Activated CD4-positive, alpha-beta T cell treated with anti-CD3 and anti-CD28 coated beads, Interleukin-2, amount 10 ng/mL, durations not matched to agents 7 days and 5 days (primary cell): ENCODE measurements at regions not wholly inside any gene's neighbourhood (a gene's known extent, or its start where the extent isn't known, plus 50 kb on each side); places are given as distances from the start of the nearest gene placed in this dataset.

Experiments used
- CTCF ChIA-PET: fragments of 350-600 bp; sonication (Branson Sonifier 250); formaldehyde crosslinking; loops from one replicate; lab custom pipeline; 2021; ENCODE audit warnings: antibody characterized with exemption; lab: Charles Lee
- POLR2A ChIA-PET: fragments of 350-600 bp; sonication (Branson Sonifier 250); formaldehyde crosslinking; loops from one replicate; lab custom pipeline; 2021; ENCODE audit warnings: antibody characterized with exemption; lab: Charles Lee
- DNase-seq: peaks from one replicate; pipeline ENCODE4 v3.0.0-alpha.2; 2020
- H3K27ac Mint-ChIP-seq: one replicate; pipeline ENCODE4 v1.8.0; 2021; ENCODE audit warnings: mild to moderate bottlenecking, moderate library complexity, mixed read lengths
- H3K27me3 Mint-ChIP-seq: one replicate; pipeline ENCODE4 v1.8.0; 2021; ENCODE audit warnings: mixed read lengths
- H3K36me3 Mint-ChIP-seq: one replicate; pipeline ENCODE4 v1.8.0; 2021; ENCODE audit warnings: low read depth, mixed read lengths
- H3K4me1 Mint-ChIP-seq: one replicate; pipeline ENCODE4 v1.8.0; 2021; ENCODE audit warnings: mixed read lengths
- H3K4me3 Mint-ChIP-seq: one replicate; pipeline ENCODE4 v1.8.0; 2021; ENCODE audit warnings: mild to moderate bottlenecking, moderate library complexity, mixed read lengths
- H3K9me3 Mint-ChIP-seq: one replicate; pipeline ENCODE4 v1.8.0; 2021; ENCODE audit warnings: mixed read lengths

DNA sequence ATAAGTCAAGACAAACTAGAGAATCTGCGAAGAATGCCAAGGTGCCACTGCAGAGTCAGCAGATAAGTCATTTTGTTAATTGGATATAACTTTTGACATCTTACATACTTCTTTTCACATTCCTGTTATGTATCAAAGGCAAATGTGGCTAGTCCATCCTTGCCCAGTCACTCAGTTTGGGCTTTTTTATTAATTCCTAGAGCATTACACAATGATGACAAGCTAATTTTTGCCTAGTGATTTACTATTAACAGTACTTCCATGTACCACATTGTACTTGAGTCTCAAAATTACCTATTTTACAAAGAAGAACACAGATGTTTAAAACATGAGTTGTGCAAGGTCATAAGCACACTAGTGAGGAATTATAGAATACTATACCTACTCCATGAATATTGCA lies 680.8 kb downstream of the DNAH5 start:
- CTCF ChIA-PET, result no interaction called here
- Mint-ChIP-seq H3K4me3 (no peak overlapping the region), H3K9me3 (peaks cover 5% of the 10 kb centered on the region), H3K36me3 (no peaks in the 10 kb centered on the region), H3K27me3 (no peaks in the 10 kb centered on the region), H3K27ac (no peak overlapping the region), H3K4me1 (no peaks in the 10 kb centered on the region)
- no peak for DNase-seq
- POLR2A ChIA-PET, result no interaction called here

DNA sequence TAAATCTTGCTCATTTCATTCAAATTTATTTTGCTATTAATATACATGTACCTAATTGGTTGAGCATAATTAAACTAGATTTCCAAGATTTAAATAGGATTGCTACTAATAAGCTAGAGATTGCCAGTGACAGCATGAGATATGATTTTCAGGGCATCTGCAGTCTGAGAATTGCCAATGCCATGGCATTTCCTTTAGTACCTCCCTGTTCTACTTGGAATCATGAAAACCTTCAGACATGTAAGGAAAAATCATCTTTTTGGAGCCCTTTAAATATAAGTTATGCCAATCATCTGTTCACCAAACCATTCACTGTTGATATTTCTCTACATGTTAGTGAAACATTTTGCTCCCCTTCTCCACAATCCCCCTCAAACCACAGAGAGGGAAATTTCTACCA lies 691.4 kb downstream of the DNAH5 start:
- Mint-ChIP-seq H3K4me3 (no peak overlapping the region), H3K27me3 (no peaks in the 10 kb centered on the region), H3K4me1 (no peaks in the 10 kb centered on the region), H3K27ac (no peak overlapping the region), H3K9me3 (peaks cover 3% of the 10 kb centered on the region), H3K36me3 (no peaks in the 10 kb centered on the region)
- no peak for DNase-seq
- ChIA-PET CTCF (no interaction called here), POLR2A (no interaction called here)

DNA sequence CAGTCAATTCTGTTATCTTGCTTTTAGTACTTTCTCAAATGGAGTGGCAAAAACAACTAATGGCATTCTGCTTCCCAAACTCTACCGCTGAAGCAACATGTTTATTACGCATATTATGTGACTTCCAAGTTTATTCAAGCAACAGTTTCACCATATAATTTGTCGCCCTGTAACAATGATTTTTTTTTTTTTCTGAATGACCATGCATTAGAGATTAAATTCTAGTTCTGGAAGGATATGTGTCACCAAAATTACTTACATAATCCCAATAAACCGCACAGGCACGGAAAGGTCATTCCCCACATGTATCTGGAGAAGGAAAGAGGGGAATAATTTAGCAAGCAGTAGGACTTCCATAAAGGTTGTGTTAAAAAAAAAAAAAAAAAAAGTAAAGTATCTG lies 691.8 kb downstream of the DNAH5 start:
- Mint-ChIP-seq H3K4me3 (no peak overlapping the region), H3K4me1 (no peaks in the 10 kb centered on the region), H3K36me3 (no peaks in the 10 kb centered on the region), H3K27me3 (no peaks in the 10 kb centered on the region), H3K27ac (no peak overlapping the region), H3K9me3 (peaks cover 3% of the 10 kb centered on the region)
- ChIA-PET POLR2A (no interaction called here), CTCF (no interaction called here)
- DNase-seq, result no peak

DNA sequence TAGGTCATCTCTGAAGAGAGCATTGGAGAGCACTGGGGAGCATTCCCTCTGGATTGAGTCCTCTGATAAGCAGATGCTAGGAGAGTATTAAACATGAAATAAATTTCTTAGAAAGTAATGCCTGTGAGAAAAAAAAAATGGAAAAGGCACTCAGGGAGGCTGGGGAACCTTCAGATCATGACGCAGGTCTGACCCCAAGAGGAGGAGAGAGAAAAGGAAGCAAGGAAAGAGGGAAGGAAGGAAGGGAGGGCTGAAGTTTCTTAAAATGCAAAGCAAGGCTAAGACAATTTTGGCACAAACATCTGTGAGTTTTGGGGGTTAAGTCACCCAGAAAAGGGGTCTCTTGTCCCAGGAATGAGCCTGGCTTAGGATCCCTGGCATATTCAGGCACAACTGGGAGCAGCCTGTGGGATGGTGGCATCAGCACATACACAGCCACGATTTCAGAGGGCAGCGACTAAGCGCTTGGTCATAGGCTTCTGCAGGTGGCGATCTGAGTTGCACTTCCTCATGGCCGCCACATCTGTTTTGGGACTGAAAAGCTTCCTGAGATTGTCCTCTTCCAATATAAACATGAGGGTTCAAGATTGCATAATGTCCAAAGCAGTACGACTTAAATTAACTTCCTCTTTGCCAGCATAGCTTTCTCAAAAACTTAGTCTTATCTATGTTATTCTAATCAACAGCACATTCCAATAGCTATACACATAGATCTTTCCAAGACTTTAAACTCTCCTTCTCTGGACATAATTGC lies 692.7 kb downstream of the DNAH5 start:
- H3K27ac Mint-ChIP-seq, result no peak overlapping the region
- ChIA-PET CTCF (no interaction called here), POLR2A (no interaction called here)
- peaks cover 3% of the 10 kb centered on the region for H3K9me3 Mint-ChIP-seq
- no peak overlapping the region for H3K4me3 Mint-ChIP-seq
- H3K36me3 Mint-ChIP-seq, result no peaks in the 10 kb centered on the region
- no peaks in the 10 kb centered on the region for H3K27me3 Mint-ChIP-seq
- no peaks in the 10 kb centered on the region for H3K4me1 Mint-ChIP-seq
- DNase-seq, result no peak

DNA sequence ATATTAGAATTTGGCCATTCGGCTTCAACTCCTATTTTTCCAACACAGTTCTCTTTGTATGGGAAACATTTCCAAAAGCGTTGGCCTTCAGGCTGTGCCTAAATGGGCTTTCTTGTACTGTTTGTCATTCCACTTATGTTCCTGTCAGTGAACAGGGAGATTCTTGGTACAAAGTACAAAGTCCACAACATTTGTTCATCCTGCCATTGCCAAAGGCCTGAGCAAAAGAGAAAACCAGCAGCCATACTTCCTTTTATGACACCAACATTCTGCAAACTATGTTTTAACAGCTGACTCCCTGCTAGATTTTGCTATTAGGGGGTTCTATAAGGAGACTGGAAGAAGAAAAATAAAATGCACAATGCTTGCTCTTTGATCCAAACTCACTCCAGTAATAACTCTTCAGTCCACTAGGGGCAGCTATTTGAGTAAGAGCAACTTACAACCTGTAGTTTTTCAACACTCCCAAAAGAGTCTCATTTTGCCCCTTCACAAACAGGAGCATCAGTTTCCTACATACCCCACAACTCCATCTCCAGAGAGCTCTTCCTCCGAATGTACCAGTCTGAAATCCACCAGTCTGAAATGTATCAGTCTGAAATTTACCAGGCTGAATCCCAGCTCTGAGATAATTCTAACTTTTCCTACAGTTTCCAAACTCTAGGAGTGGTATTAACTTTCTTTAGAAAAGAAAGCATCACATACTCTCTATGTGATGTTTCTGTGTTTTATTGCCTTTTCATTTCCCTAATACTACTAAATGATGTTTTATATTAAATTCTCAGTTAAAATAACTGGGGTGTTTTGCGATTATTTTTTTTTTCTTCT lies 693.8 kb downstream of the DNAH5 start:
- no peak overlapping the region for H3K27ac Mint-ChIP-seq
- H3K27me3 Mint-ChIP-seq, result no peaks in the 10 kb centered on the region

DNA sequence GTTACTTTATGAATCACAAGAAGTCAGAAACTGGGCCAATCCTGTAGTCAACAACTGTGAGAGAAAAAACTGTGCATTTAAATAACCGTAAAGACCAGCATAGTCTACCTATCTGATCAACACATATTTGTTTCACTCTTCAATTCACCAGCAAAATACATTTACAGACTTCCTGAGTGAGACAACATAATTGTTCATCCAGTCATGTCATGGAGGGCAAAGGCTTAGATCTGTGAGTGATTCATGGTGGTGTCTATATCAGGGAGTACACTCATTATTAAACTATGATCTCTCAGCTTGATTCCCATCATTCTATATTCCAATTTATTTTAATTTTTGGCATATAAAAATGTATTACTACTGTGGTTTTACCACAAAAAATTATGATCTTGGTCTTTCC lies 694.6 kb downstream of the DNAH5 start:
- no peaks in the 10 kb centered on the region for H3K4me1 Mint-ChIP-seq
- H3K27me3 Mint-ChIP-seq, result no peaks in the 10 kb centered on the region
- DNase-seq, result no peak
- H3K36me3 Mint-ChIP-seq, result no peaks in the 10 kb centered on the region
- peaks cover 7% of the 10 kb centered on the region for H3K9me3 Mint-ChIP-seq
- no peak overlapping the region for H3K4me3 Mint-ChIP-seq
- POLR2A ChIA-PET, result no interaction called here
- CTCF ChIA-PET, result no interaction called here
- no peak overlapping the region for H3K27ac Mint-ChIP-seq

More for the DNA sequence above, 693.8 kb downstream of the DNAH5 start:
- Mint-ChIP-seq H3K36me3 (no peaks in the 10 kb centered on the region), H3K4me3 (no peak overlapping the region), H3K9me3 (peaks cover 3% of the 10 kb centered on the region), H3K4me1 (no peaks in the 10 kb centered on the region)
- DNase-seq, result no peak
- ChIA-PET CTCF (no interaction called here), POLR2A (no interaction called here)

DNA sequence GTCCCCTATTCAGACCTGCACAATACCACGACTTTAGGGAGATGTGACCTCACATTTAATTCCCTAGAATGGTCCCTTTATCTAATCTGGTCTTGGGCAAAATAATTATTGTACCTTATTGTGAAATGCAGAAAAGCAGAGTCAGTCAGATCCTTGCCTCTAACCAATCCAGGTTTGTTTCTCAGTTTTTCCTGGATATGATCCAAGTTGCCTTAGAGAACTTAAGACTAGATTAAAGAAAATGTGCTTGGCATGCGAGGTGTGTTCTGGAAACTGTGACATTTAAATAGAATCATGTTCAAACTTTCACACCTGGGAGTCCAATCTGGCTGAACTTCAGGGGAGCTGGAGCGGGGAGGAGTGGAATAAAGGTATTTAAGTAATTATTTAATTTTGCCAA lies 696.2 kb downstream of the DNAH5 start:
- CTCF ChIA-PET, result interaction anchor here (0.6 kb wide), 1 partner anchor 14 kb away, joined by 3 read pairs; no protein-coding TSS in a partner anchor
- Mint-ChIP-seq H3K27ac (no peak overlapping the region), H3K27me3 (no peaks in the 10 kb centered on the region), H3K36me3 (no peaks in the 10 kb centered on the region), H3K4me1 (no peaks in the 10 kb centered on the region), H3K9me3 (peaks cover 7% of the 10 kb centered on the region), H3K4me3 (no peak overlapping the region)
- no peak for DNase-seq
- POLR2A ChIA-PET, result no interaction called here

DNA sequence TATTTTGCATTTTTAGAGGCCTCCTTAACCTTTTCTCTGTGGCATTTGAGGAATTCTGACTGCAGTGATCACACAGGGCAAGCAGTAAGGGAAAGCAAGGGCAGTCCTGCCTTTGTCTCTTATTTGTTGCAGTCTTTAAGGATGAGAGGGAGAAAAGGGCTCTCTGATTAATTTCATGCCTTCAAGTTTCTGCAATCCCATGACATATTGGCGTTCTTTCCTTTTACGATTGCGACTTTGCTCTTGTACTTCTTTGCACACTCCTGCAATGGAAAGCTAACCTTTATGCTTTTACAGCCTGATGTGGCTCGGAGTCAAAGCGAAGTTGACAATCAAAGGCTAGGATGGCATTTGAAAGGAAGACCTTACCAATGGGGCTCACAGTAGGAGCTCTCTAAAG lies 698.4 kb downstream of the DNAH5 start:
- no peaks in the 10 kb centered on the region for H3K36me3 Mint-ChIP-seq
- H3K27ac Mint-ChIP-seq, result no peak overlapping the region
- no peak overlapping the region for H3K4me3 Mint-ChIP-seq
- H3K27me3 Mint-ChIP-seq, result no peaks in the 10 kb centered on the region
- CTCF ChIA-PET, result no interaction called here
- POLR2A ChIA-PET, result no interaction called here
- peaks cover 3% of the 10 kb centered on the region for H3K9me3 Mint-ChIP-seq
- DNase-seq, result no peak
- no peaks in the 10 kb centered on the region for H3K4me1 Mint-ChIP-seq

DNA sequence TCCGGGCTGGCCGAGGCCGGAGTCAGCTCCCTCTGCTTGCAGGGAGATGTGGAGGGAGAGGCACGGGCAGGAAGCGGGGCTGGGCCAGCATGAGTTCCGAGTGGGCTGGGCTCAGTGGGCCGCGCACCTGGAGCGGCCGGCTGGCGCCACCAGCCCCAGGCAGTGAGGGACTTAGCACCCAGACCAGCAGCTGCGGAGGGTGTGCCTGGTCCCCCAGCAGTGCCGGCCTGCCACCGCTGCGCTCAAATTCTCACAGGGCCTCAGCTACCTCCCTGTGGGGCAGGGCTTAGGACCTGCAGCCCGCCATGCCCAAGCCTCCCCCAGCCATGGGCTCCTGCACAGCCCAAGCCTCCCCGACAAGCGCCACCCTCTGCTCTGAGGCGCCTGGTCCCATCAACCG lies 700.3 kb downstream of the DNAH5 start:
- H3K4me1 Mint-ChIP-seq, result no peaks in the 10 kb centered on the region
- H3K4me3 Mint-ChIP-seq, result no peak overlapping the region
- CTCF ChIA-PET, result no interaction called here
- H3K36me3 Mint-ChIP-seq, result no peaks in the 10 kb centered on the region
- H3K27me3 Mint-ChIP-seq, result no peaks in the 10 kb centered on the region
- H3K27ac Mint-ChIP-seq, result no peak overlapping the region
- DNase-seq, result no peak
- peaks cover 3% of the 10 kb centered on the region for H3K9me3 Mint-ChIP-seq
- POLR2A ChIA-PET, result no interaction called here

DNA sequence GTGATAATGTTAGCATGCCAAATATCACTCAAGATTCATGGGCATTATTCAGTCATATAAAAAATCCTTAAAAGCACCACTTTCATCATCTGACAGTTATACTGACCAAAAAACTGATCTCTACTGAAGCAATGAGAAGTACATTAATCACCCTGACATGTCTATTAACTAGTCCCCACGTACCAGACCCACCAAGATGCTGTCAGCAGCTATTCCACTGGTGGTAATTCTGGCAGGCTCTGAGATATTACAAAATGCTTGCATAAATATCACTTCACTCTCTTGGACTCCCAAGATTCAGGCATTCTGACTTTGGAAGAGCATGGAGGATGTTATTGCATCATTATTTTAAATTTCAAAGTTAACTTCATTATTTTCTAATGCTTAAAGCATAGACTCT lies 717.0 kb downstream of the DNAH5 start:
- POLR2A ChIA-PET, result no interaction called here
- no peak overlapping the region for H3K27ac Mint-ChIP-seq
- H3K27me3 Mint-ChIP-seq, result no peaks in the 10 kb centered on the region
- no peak overlapping the region for H3K4me3 Mint-ChIP-seq
- peaks cover 6% of the 10 kb centered on the region for H3K9me3 Mint-ChIP-seq
- CTCF ChIA-PET, result no interaction called here
- H3K4me1 Mint-ChIP-seq, result no peaks in the 10 kb centered on the region
- DNase-seq, result no peak
- no peaks in the 10 kb centered on the region for H3K36me3 Mint-ChIP-seq

DNA sequence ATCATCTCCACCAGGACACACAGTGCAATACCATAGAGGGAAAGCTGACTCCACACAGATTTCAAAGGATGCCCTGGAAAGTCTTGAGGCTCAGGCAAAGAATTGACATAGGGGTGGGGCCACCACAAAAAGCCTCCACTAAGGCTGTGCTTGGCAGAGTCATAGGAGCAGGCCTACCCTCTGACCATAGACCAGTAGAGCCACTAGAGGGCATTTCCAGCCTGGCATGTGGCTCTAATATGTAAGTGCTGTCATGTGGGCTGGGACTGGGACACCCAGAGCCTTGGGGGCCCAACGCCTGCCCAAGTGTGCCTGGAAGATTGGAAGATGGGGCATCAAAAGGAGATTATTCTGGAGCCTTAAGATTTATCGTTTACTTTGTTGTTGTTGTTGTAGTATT lies 726.0 kb downstream of the DNAH5 start:
- Mint-ChIP-seq H3K9me3 (peaks cover 4% of the 10 kb centered on the region), H3K4me3 (no peak overlapping the region), H3K36me3 (no peaks in the 10 kb centered on the region), H3K27me3 (no peaks in the 10 kb centered on the region), H3K4me1 (no peaks in the 10 kb centered on the region), H3K27ac (no peak overlapping the region)
- DNase-seq, result no peak
- ChIA-PET POLR2A (no interaction called here), CTCF (no interaction called here)

DNA sequence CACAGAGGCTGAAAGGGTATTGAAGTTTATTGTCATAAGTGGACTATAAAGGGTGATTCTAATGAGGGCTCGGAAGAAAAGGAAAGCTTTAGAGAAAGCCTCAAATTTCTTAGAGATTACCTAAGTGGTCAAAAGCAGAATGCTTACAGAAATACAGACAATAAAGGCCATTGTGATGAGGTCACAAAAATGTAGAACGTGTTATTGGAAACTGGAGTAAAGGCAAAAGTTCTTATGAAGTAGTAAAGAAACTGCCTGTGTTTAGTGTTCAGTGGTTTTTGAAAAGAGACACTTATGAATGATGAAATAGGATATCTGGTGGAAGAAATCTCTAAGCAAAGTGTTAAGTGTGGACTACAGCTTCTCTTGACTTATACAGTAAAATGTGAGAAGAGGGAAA lies 726.9 kb downstream of the DNAH5 start:
- DNase-seq, result no peak
- POLR2A ChIA-PET, result no interaction called here
- CTCF ChIA-PET, result no interaction called here
- no peaks in the 10 kb centered on the region for H3K36me3 Mint-ChIP-seq
- H3K4me3 Mint-ChIP-seq, result no peak overlapping the region
- H3K27me3 Mint-ChIP-seq, result no peaks in the 10 kb centered on the region
- peaks cover 4% of the 10 kb centered on the region for H3K9me3 Mint-ChIP-seq
- H3K27ac Mint-ChIP-seq, result no peak overlapping the region
- no peaks in the 10 kb centered on the region for H3K4me1 Mint-ChIP-seq

DNA sequence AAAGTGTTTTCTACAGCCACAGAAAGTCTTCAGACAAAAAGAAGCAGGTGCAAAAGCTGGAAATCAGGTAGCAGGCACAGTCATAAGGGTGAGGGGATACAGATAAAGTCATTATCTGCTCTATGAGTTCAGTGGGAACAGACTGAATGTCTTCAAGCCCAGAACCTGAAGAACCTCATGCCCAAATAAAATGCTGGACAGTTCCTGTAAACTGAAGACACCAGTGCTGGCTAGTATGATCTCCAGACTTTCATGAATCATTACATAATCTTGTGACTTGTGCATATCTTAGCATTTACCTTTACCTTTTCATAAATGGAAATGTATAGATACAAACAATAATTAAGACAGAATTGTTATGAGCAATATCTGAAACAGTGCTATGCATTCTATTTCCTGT lies 728.7 kb downstream of the DNAH5 start:
- H3K36me3 Mint-ChIP-seq, result no peaks in the 10 kb centered on the region
- H3K9me3 Mint-ChIP-seq, result peaks cover 4% of the 10 kb centered on the region
- CTCF ChIA-PET, result interaction anchor here (1.4 kb wide), 1 partner anchor 22 kb away, joined by 4 read pairs; no protein-coding TSS in a partner anchor
- no peak overlapping the region for H3K27ac Mint-ChIP-seq
- H3K4me1 Mint-ChIP-seq, result no peaks in the 10 kb centered on the region
- POLR2A ChIA-PET, result no interaction called here
- no peak overlapping the region for H3K4me3 Mint-ChIP-seq
- H3K27me3 Mint-ChIP-seq, result no peaks in the 10 kb centered on the region
- DNase-seq, result no peak
